WTC11 (cell line): ENCODE measurements at regions not wholly inside any gene's neighbourhood (a gene's known extent, or its start where the extent isn't known, plus 50 kb on each side); places are given as distances from the start of the nearest gene placed in this dataset.

Experiments
- ATAC-seq: fragments of 200-7000 bp; cut with Tn5 transposase; 2 replicates; pipeline ENCODE4 v1.10.0; 2021; ENCODE audit warnings: mild to moderate bottlenecking, moderate library complexity
- CTCF ChIA-PET: fragments of 300-600 bp; sonication (Branson Sonifier 250); formaldehyde crosslinking; loops from one replicate; lab custom pipeline; 2021; ENCODE audit warnings: antibody characterized with exemption; lab: Charles Lee
- POLR2A ChIA-PET: fragments of 350-600 bp; sonication (Branson Sonifier 250); formaldehyde crosslinking; loops from one replicate; lab custom pipeline; 2021; ENCODE audit warnings: antibody characterized with exemption; lab: Charles Lee
- DNase-seq: peaks from one replicate; pipeline ENCODE4 v3.0.0; 2021; ENCODE audit warnings: low spot score
- H3K27ac Mint-ChIP-seq: 2 replicates; pipeline ENCODE4 v1.8.0; 2021; ENCODE audit warnings: mixed read lengths
- H3K27me3 Mint-ChIP-seq: 2 replicates; pipeline ENCODE4 v1.8.0; 2021; ENCODE audit warnings: low read depth, mild to moderate bottlenecking, moderate library complexity, mixed read lengths
- H3K36me3 Mint-ChIP-seq: 2 replicates; pipeline ENCODE4 v1.8.0; 2021; ENCODE audit warnings: mixed read lengths
- H3K4me1 Mint-ChIP-seq: 2 replicates; pipeline ENCODE4 v1.8.0; 2022; ENCODE audit warnings: mixed read lengths
- H3K4me3 Mint-ChIP-seq: 2 replicates; pipeline ENCODE4 v1.8.0; 2021; ENCODE audit warnings: mild to moderate bottlenecking, moderate library complexity, mixed read lengths
- H3K9me3 Mint-ChIP-seq: 2 replicates; pipeline ENCODE4 v1.8.0; 2021; ENCODE audit warnings: mixed read lengths
- ATF2 ChIP-seq: sonication (generic); formaldehyde crosslinking; IDR thresholded peaks from 2 replicates; pipeline ENCODE4 v1.8.1; 2022; ENCODE audit warnings: low read depth, missing genetic modification reagents, borderline replicate concordance
- CBFB ChIP-seq: sonication (generic); formaldehyde crosslinking; IDR thresholded peaks from 2 replicates; pipeline ENCODE4 v1.8.1; 2022; ENCODE audit warnings: mild to moderate bottlenecking, low read depth, missing genetic modification reagents
- ETV6 ChIP-seq: sonication (generic); formaldehyde crosslinking; IDR thresholded peaks from 2 replicates; pipeline ENCODE4 v1.8.1; 2022; ENCODE audit warnings: mild to moderate bottlenecking, missing genetic modification reagents
- FOXJ3 ChIP-seq: sonication (generic); formaldehyde crosslinking; IDR thresholded peaks from 2 replicates; pipeline ENCODE4 v1.9.0; 2021; ENCODE audit warnings: missing genetic modification reagents, mild to moderate bottlenecking, borderline replicate concordance
- FOXK1 ChIP-seq: sonication (generic); formaldehyde crosslinking; IDR thresholded peaks from 2 replicates; pipeline ENCODE4 v1.8.0; 2022; ENCODE audit warnings: mild to moderate bottlenecking, moderate library complexity, missing genetic modification reagents
- IRF1 ChIP-seq: sonication (generic); formaldehyde crosslinking; IDR thresholded peaks from 2 replicates; pipeline ENCODE4 v1.8.0; 2023; ENCODE audit warnings: missing genetic modification reagents
- IRF2 ChIP-seq: sonication (generic); formaldehyde crosslinking; IDR thresholded peaks from 2 replicates; pipeline ENCODE4 v1.8.0; 2022; ENCODE audit warnings: low read depth, missing genetic modification reagents, borderline replicate concordance
- JUN ChIP-seq: sonication (generic); formaldehyde crosslinking; IDR thresholded peaks from 2 replicates; pipeline ENCODE4 v1.8.0; 2023; ENCODE audit warnings: mild to moderate bottlenecking, missing genetic modification reagents
- NFE2L1 ChIP-seq: sonication (generic); formaldehyde crosslinking; IDR thresholded peaks from 2 replicates; pipeline ENCODE4 v1.8.1; 2023; ENCODE audit warnings: missing genetic modification reagents
- NR1H2 ChIP-seq: sonication (generic); formaldehyde crosslinking; IDR thresholded peaks from 2 replicates; pipeline ENCODE4 v1.9.0; 2021; ENCODE audit warnings: mild to moderate bottlenecking, moderate library complexity, missing genetic modification reagents
- NR2C2 ChIP-seq: sonication (generic); formaldehyde crosslinking; IDR thresholded peaks from 2 replicates; pipeline ENCODE4 v1.8.0; 2022; ENCODE audit warnings: mild to moderate bottlenecking, missing genetic modification reagents
- PRDM15 ChIP-seq: sonication (generic); formaldehyde crosslinking; IDR thresholded peaks from 2 replicates; pipeline ENCODE4 v1.8.0; 2022; ENCODE audit warnings: missing genetic modification reagents
- PREB ChIP-seq: sonication (generic); formaldehyde crosslinking; IDR thresholded peaks from 2 replicates; pipeline ENCODE4 v1.8.1; 2022; ENCODE audit warnings: mild to moderate bottlenecking, missing genetic modification reagents, moderate library complexity, borderline replicate concordance
- TEAD1 ChIP-seq: sonication (generic); formaldehyde crosslinking; IDR thresholded peaks from 2 replicates; pipeline ENCODE4 v1.8.0; 2022; ENCODE audit warnings: mild to moderate bottlenecking, missing genetic modification reagents
- USF1 ChIP-seq: sonication (generic); formaldehyde crosslinking; IDR thresholded peaks from 2 replicates; pipeline ENCODE4 v1.8.0; 2022; ENCODE audit warnings: mild to moderate bottlenecking, missing genetic modification reagents
- ZNF317 ChIP-seq: sonication (generic); formaldehyde crosslinking; IDR thresholded peaks from 2 replicates; pipeline ENCODE4 v1.8.1; 2023; ENCODE audit warnings: low read depth, mild to moderate bottlenecking, moderate library complexity, missing genetic modification reagents, borderline replicate concordance
- ZNF396 ChIP-seq: fragments of 250-450 bp; sonication (Bioruptor Pico); IDR thresholded peaks from 2 replicates; pipeline ENCODE4 v1.8.0; 2021; ENCODE audit warnings: mild to moderate bottlenecking, moderate library complexity, borderline replicate concordance
- ZNF512 ChIP-seq: sonication (generic); formaldehyde crosslinking; IDR thresholded peaks from 2 replicates; pipeline ENCODE4 v1.8.1; 2022; ENCODE audit warnings: missing genetic modification reagents, borderline replicate concordance
- ZSCAN18 ChIP-seq: fragments of 250-450 bp; sonication (Bioruptor Pico); IDR thresholded peaks from 2 replicates; pipeline ENCODE4 v2.1.2; 2022; ENCODE audit warnings: mild to moderate bottlenecking, moderate library complexity

GRCh38 chr2:71849607-71850305 is 297.9 kb downstream of the CYP26B1 start:
- Mint-ChIP-seq H3K4me1 (0 out of 2 replicates have a peak, but pooled peaks cover 3% of the 10 kb centered on the region), H3K9me3 (no peaks in the 10 kb centered on the region), H3K27me3 (no peaks in the 10 kb centered on the region), H3K27ac (no peak overlapping the region), H3K36me3 (no peaks in the 10 kb centered on the region), H3K4me3 (no peak overlapping the region)
- POLR2A ChIA-PET = no interaction called here
- no peak for ATAC-seq
- no peak for DNase-seq
- CTCF ChIA-PET = interaction anchor here (0.6 to 1.6 kb wide), 4 partner anchors 53 to 730 kb away, joined by 3 read pairs; no protein-coding TSS in a partner anchor
- TF ChIP-seq TEAD1 (CRISPR knock-in tag) (no peak), ZSCAN18 (CRISPR knock-in tag) (no peak), NR1H2 (no peak), FOXK1 (CRISPR knock-in tag) (no peak), ETV6 (no peak)
- TF ChIP-seq, all 79 proteins: peak for 0

- ATAC-seq (no peak), DNase-seq (no peak)
- Mint-ChIP-seq H3K36me3 (no peaks in the 10 kb centered on the region), H3K27ac (no peak overlapping the region), H3K4me3 (no peak overlapping the region), H3K4me1 (0 out of 2 replicates have a peak, but pooled peaks cover 3% of the 10 kb centered on the region), H3K27me3 (no peaks in the 10 kb centered on the region), H3K9me3 (no peaks in the 10 kb centered on the region)
- ChIA-PET CTCF (interaction anchor here (0.6 to 1.6 kb wide), 4 partner anchors 52 to 731 kb away, joined by 3 read pairs; no protein-coding TSS in a partner anchor), POLR2A (no interaction called here)
- TF ChIP-seq FOXJ3 (CRISPR knock-in tag) (no peak), PREB (CRISPR knock-in tag) (no peak), JUN (no peak)
These were observed 298.6 kb downstream of the CYP26B1 start for GRCh38 chr2:71849111-71849510.

GRCh38 chr2:71846669-71847291 is 300.9 kb downstream of the CYP26B1 start:
- H3K27ac Mint-ChIP-seq = no peak overlapping the region
- ChIA-PET CTCF (interaction anchor here (0.6 to 2.5 kb wide), 3 partner anchors 45 to 304 kb away, joined by 3 to 9 read pairs (median 3); no protein-coding TSS in a partner anchor), POLR2A (interaction anchor here (0.7 kb wide), 1 partner anchor 943 kb away, joined by 3 read pairs; no protein-coding TSS in a partner anchor)
- DNase-seq (no peak), ATAC-seq (no peak)
- no peaks in the 10 kb centered on the region for H3K27me3 Mint-ChIP-seq
- 0 out of 2 replicates have a peak, but pooled peaks cover 3% of the 10 kb centered on the region for H3K4me1 Mint-ChIP-seq
- H3K9me3 Mint-ChIP-seq = no peaks in the 10 kb centered on the region
- H3K4me3 Mint-ChIP-seq = no peak overlapping the region
- no peaks in the 10 kb centered on the region for H3K36me3 Mint-ChIP-seq
- TF ChIP-seq FOXJ3 (CRISPR knock-in tag) (no peak), ZNF317 (CRISPR knock-in tag) (no peak), PRDM15 (CRISPR knock-in tag) (no peak), ZNF512 (no peak), TEAD1 (CRISPR knock-in tag) (no peak), USF1 (CRISPR knock-in tag) (no peak), IRF2 (CRISPR knock-in tag) (no peak), CBFB (CRISPR knock-in tag) (no peak), ATF2 (no peak), IRF1 (CRISPR knock-in tag) (no peak), ZNF396 (CRISPR knock-in tag) (no peak), NFE2L1 (CRISPR knock-in tag) (no peak), NR2C2 (CRISPR knock-in tag) (no peak)
